Neural cell (in vitro differentiated cells): ENCODE measurements at regions not wholly inside any gene's neighbourhood (a gene's known extent, or its start where the extent isn't known, plus 50 kb on each side); places are given as distances from the start of the nearest gene placed in this dataset.

Experiments
- CTCF ChIP-seq: fragments of 450-650 bp; IDR thresholded peaks from 2 replicates; pipeline ENCODE4 v1.5.1; 2014; ENCODE audit warnings: antibody characterized with exemption, mild to moderate bottlenecking, moderate library complexity; ENCODE audit not compliant: poor library complexity, severe bottlenecking
- EP300 ChIP-seq: fragments of 450-650 bp; conservative IDR thresholded peaks from 2 replicates; pipeline ENCODE4 v1.6.1; 2014; ENCODE audit warnings: antibody characterized with exemption, mild to moderate bottlenecking, moderate library complexity; ENCODE audit not compliant: poor library complexity, severe bottlenecking
- EZH2 ChIP-seq: fragments of 200-600, 300-800 bp; shearing (Covaris generic), sonication (generic); IDR thresholded peaks from 2 replicates; pipeline ENCODE4 v1.6.1; 2014; ENCODE audit warnings: antibody characterized with exemption, low read length, borderline replicate concordance, mild to moderate bottlenecking; ENCODE audit not compliant: insufficient read depth, poor library complexity, severe bottlenecking

GRCh38 chr22:48753381-48753730, 1074.3 kb downstream of the BRD1 start:
- no peak for TF ChIP-seq CTCF
- TF ChIP-seq EZH2: no peak
- no peak for TF ChIP-seq EP300
